Esophagus squamous epithelium (tissue), 5 donors: ENCODE measurements at regions not wholly inside any gene's neighbourhood (a gene's known extent, or its start where the extent isn't known, plus 50 kb on each side); places are given as distances from the start of the nearest gene placed in this dataset.

Source experiments
- DNase-seq: peaks from one replicate; lab custom pipeline; 2025; lab: John Stamatoyannopoulos, UW
- H3K27ac ChIP-seq, 4 donors: fragments of 200-600 bp; sonication (generic); one replicate each; pipeline ENCODE4 v1.5.1; 2016 to 2019; ENCODE audit warnings: mild to moderate bottlenecking in 1 of 4
- H3K27me3 ChIP-seq, 4 donors: fragments of 200-600 bp; sonication (generic); 1 replicate in 3 of 4; 2 replicates in 1 of 4; pipeline versions ENCODE4 v1.5.1 to v1.6.0; 2017 to 2021; ENCODE audit warnings: antibody characterized with exemption in 1 of 4
- H3K36me3 ChIP-seq, 3 donors: fragments of 200-600 bp; sonication (generic); one replicate each; pipeline ENCODE4 v1.5.1; 2016 to 2019
- H3K4me1 ChIP-seq, 3 donors: fragments of 200-600 bp; sonication (generic); one replicate each; pipeline ENCODE4 v1.5.1; 2017 to 2019
- H3K4me3 ChIP-seq, 4 donors: fragments of 200-600 bp; sonication (generic); 1 replicate in 3 of 4; 2 replicates in 1 of 4; pipeline ENCODE4 v1.5.1; 2016 to 2019; ENCODE audit warnings: mild to moderate bottlenecking in 2 of 4, moderate library complexity in 1 of 4
- H3K9me3 ChIP-seq, 3 donors: fragments of 200-600 bp; sonication (generic); one replicate each; pipeline ENCODE4 v1.5.1; 2016 to 2019
- CTCF ChIP-seq, 6 experiments: fragments of 450-650 bp in 4 of 6; fragments of 200-600 bp in 2 of 6; sonication (generic) in 2 of 6; IDR thresholded peaks; one replicate each; pipeline ENCODE4 v1.5.1; 2016 to 2019; ENCODE audit warnings: antibody characterized with exemption in 6 of 6, mild to moderate bottlenecking in 4 of 6, moderate library complexity in 4 of 6
- POLR2A ChIP-seq, 4 donors: fragments of 450-650 bp; IDR thresholded peaks; one replicate each; pipeline ENCODE4 v1.6.1; 2017; ENCODE audit warnings: antibody characterized with exemption in 4 of 4, mild to moderate bottlenecking in 4 of 4, moderate library complexity in 3 of 4
- WGBS, 2 donors: methylation state at CpG; one replicate each; pipeline ENCODE4 v1.1.5; 2018; 5-methylcytosine and 5-hydroxymethylcytosine counted together
- intact Hi-C: fragments of 100-400 bp; cut with DNase I; formaldehyde crosslinking; loops from one replicate; pipeline ENCODE4 v1.15.0; 2022
- donor health status: DM: yes; HTN: yes; CAD: no.

- Histone ChIP-seq H3K27ac (no peak overlapping the region), H3K4me3 (no peak overlapping the region), H3K36me3 (no peaks in the 10 kb centered on the region), H3K4me1 (no peaks in the 10 kb centered on the region), H3K9me3 (no peaks in the 10 kb centered on the region), H3K27me3 (no peaks in the 10 kb centered on the region)
- WGBS, 2 donors, result 29 to 44% methylated on average over 1 of the region's 1 CpG
- DNase-seq, result no peak
- intact Hi-C loops, result no loop called here
- TF ChIP-seq CTCF (IDR thresholded peaks at IDR 0.05) (peak in 2 of 6 experiments; percentile 23 to 25), POLR2A (IDR thresholded peaks at IDR 0.05) (no peak)
Measured at GRCh38 chr1:163820766-163821165, 499.0 kb downstream of the NUF2 start.

GRCh38 chr1:163821679-163822078 lies 499.9 kb downstream of the NUF2 start:
- DNase-seq, result no peak
- no peaks in the 10 kb centered on the region for H3K4me1 ChIP-seq
- no peak overlapping the region for H3K27ac ChIP-seq
- H3K9me3 ChIP-seq, result no peaks in the 10 kb centered on the region
- intact Hi-C loops, result no loop called here
- no peak for TF ChIP-seq CTCF (IDR thresholded peaks at IDR 0.05)
- no peak for TF ChIP-seq POLR2A (IDR thresholded peaks at IDR 0.05)
- H3K27me3 ChIP-seq, result no peaks in the 10 kb centered on the region
- no peak overlapping the region for H3K4me3 ChIP-seq
- H3K36me3 ChIP-seq, result no peaks in the 10 kb centered on the region

GRCh38 chr1:163823017-163823416 lies 501.3 kb downstream of the NUF2 start:
- Histone ChIP-seq H3K4me1 (no peaks in the 10 kb centered on the region), H3K27ac (no peak overlapping the region), H3K4me3 (no peak overlapping the region), H3K9me3 (no peaks in the 10 kb centered on the region), H3K36me3 (no peaks in the 10 kb centered on the region), H3K27me3 (no peaks in the 10 kb centered on the region)
- intact Hi-C loops, result no loop called here
- no peak for DNase-seq
- no peak for TF ChIP-seq POLR2A (IDR thresholded peaks at IDR 0.05)
- TF ChIP-seq CTCF (IDR thresholded peaks at IDR 0.05), result no peak

GRCh38 chr1:163824006-163824405 lies 502.3 kb downstream of the NUF2 start:
- Histone ChIP-seq H3K27me3 (no peaks in the 10 kb centered on the region), H3K27ac (no peak overlapping the region), H3K36me3 (no peaks in the 10 kb centered on the region), H3K9me3 (no peaks in the 10 kb centered on the region), H3K4me3 (no peak overlapping the region), H3K4me1 (no peaks in the 10 kb centered on the region)
- 25 to 29% methylated on average over 1 of the region's 1 CpG for WGBS, 2 donors
- intact Hi-C loops, result no loop called here
- TF ChIP-seq POLR2A (IDR thresholded peaks at IDR 0.05) (no peak), CTCF (IDR thresholded peaks at IDR 0.05) (no peak)
- DNase-seq, result no peak

- intact Hi-C loops, result no loop called here
- TF ChIP-seq POLR2A (IDR thresholded peaks at IDR 0.05) (no peak), CTCF (IDR thresholded peaks at IDR 0.05) (no peak)
- DNase-seq, result no peak
- Histone ChIP-seq H3K27me3 (no peaks in the 10 kb centered on the region), H3K9me3 (no peaks in the 10 kb centered on the region), H3K36me3 (no peaks in the 10 kb centered on the region), H3K4me1 (no peaks in the 10 kb centered on the region), H3K4me3 (no peak overlapping the region), H3K27ac (no peak overlapping the region)
- WGBS, 2 donors, result 94 to 97% methylated on average over 3 of the region's 3 CpGs
Measured at GRCh38 chr1:163824490-163824889, 502.7 kb downstream of the NUF2 start.
